ENCODE measurements at regions not wholly inside any gene's neighbourhood (a gene's known extent, or its start where the extent isn't known, plus 50 kb on each side); places are given as distances from the start of the nearest gene placed in this dataset.

DNA sequence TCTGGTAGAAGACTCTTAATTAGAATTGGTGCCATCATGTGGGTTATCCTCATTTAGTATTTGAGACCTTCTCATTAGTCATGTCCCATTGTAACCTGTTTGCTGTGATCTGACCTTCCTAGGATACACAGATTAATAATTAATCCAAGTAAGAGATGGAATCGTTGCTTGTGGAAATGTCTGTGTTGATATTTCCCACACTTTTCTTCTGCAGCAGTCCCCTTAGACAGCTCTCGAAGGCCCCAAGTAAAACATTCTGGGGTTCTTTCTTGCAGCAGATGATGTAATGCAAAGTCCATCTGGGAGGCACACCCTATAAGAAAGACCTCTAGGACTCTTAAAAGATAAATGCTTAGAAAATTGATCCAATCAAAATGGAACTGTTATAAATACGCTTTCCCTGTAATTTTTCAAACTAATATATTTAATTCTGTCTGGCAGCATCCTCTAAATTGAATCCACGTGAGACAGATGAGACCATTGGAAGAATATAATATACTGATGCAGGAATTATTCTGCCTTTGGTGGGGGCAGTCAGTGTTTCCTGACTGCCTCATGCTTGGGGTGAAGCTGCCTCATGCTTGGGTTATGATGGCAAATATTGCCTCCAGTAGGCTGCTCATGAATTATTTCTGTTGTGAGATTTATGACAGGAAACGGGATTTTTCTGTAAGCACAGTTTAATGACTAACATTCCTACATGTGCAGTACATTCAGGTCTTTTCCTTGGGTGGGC, 54.5 kb upstream of the ARMC2 start:
- ChIA-PET CTCF (interaction anchor here (0.9 to 1.7 kb wide), 3 partner anchors 10 to 252 kb away, joined by 3 to 5 read pairs (median 3); no protein-coding TSS in a partner anchor), POLR2A (no interaction called here)
- no peak overlapping the region for H3K4me3 ChIP-seq (ENCODE audit: low read depth in 2 of 2, low read length in 1 of 2)
- no peaks in the 10 kb centered on the region for H3K9me3 ChIP-seq
- no peak overlapping the region for H3K4me2 ChIP-seq
- no peaks in the 10 kb centered on the region for H3F3A ChIP-seq (replicated peaks; ENCODE audit: insufficient read depth)
- no peaks in the 10 kb centered on the region for H3K9me2 ChIP-seq
- TF ChIP-seq, protein P1, sequence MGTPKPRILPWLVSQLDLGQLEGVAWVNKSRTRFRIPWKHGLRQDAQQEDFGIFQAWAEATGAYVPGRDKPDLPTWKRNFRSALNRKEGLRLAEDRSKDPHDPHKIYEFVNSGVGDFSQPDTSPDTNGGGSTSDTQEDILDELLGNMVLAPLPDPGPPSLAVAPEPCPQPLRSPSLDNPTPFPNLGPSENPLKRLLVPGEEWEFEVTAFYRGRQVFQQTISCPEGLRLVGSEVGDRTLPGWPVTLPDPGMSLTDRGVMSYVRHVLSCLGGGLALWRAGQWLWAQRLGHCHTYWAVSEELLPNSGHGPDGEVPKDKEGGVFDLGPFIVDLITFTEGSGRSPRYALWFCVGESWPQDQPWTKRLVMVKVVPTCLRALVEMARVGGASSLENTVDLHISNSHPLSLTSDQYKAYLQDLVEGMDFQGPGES (IDR thresholded peaks at IDR 0.05; ENCODE audit: low read depth, low read length) = no peak
- TF ChIP-seq, protein P2, sequence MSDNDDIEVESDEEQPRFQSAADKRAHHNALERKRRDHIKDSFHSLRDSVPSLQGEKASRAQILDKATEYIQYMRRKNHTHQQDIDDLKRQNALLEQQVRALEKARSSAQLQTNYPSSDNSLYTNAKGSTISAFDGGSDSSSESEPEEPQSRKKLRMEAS (IDR thresholded peaks at IDR 0.05; ENCODE audit: low read depth) = no peak
- TF ChIP-seq SMC3 (IDR thresholded peaks at IDR 0.05; ENCODE audit: low read depth, low read length) (0 out of 2 replicates have a peak, but pooled peaks have one; percentile 1), FOSL2 (IDR thresholded peaks at IDR 0.05; ENCODE audit: borderline replicate concordance, low read depth) (no peak), EP300 (IDR thresholded peaks at IDR 0.05; ENCODE audit: borderline replicate concordance in 1 of 2, low read depth in 1 of 2, low read length in 1 of 2) (peak in 1 of 2 experiments; percentile 87; a peak in 2 of 4 replicates), MXI1 (IDR thresholded peaks at IDR 0.05; ENCODE audit: low read depth, low read length) (peak; percentile 30; the same call in 1 of the 2 replicates), RAD21 (IDR thresholded peaks at IDR 0.05; ENCODE audit: low read length) (peak; percentile 36; the same call in 1 of the 2 replicates), TCF12 (IDR thresholded peaks at IDR 0.05) (peak; percentile 26; the same call in 1 of the 2 replicates), RCOR1 (IDR thresholded peaks at IDR 0.05; ENCODE audit: low read length) (peak; percentile 41; the same call in 1 of the 2 replicates)
- no peaks in the 10 kb centered on the region for H4K20me1 ChIP-seq (ENCODE audit: insufficient read depth)
- WGBS (ENCODE audit: low lambda C conversion rate) = 45% methylated on average over 5 of the region's 5 CpGs
- no peaks in the 10 kb centered on the region for H3K27me3 ChIP-seq (ENCODE audit: insufficient read depth)
- no peaks in the 10 kb centered on the region for H3K36me3 ChIP-seq (replicated peaks in 1 of 2; ENCODE audit: control insufficient read depth in 1 of 2, insufficient read depth in 2 of 2, low read length in 1 of 2)
- DNase-seq = peak; percentile 43
- H3K9ac ChIP-seq = no peak overlapping the region
- no peaks in the 10 kb centered on the region for H3K79me2 ChIP-seq (ENCODE audit: insufficient read depth)
- H3K27ac ChIP-seq (ENCODE audit: low read depth in 2 of 2, low read length in 1 of 2) = peak overlapping the region in 1 of 2 experiments; percentile 88; a peak in 2 of 4 replicates
- H2AFZ ChIP-seq (ENCODE audit: low read depth) = no peak overlapping the region
- H3K4me1 ChIP-seq (ENCODE audit: control insufficient read depth in 1 of 2, insufficient read depth in 2 of 2, low read depth in 1 of 2, low read length in 1 of 2) = peaks cover 0 to 45% of the 10 kb centered on the region in 2 experiments; a peak in 2 of 4 replicates

DNA sequence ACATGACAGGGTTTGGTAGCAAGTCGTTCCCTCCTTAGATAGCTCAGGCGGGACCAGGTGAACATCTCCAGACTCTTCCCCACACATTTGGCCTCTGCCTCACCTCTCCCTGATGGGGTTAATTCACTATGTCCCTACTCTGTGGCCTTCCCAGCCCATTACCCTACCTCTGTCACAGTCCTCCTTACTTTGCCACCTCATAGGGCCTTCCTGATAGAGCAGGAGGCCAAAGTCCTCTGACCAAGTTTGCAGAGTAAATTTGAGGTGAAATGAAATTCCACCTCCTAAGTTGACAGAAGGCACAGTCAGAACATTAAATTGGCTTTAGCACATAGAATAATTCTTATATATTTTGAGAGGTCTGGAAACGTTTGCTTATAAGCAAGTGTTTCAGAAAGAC, 53.1 kb upstream of the ARMC2 start:
- no peaks in the 10 kb centered on the region for H3F3A ChIP-seq (replicated peaks; ENCODE audit: insufficient read depth)
- peak overlapping the region in 1 of 2 experiments; percentile 88; a peak in 2 of 4 replicates for H3K27ac ChIP-seq (ENCODE audit: low read depth in 2 of 2, low read length in 1 of 2)
- POLR2A ChIA-PET = no interaction called here
- CTCF ChIA-PET = interaction anchor here (1.5 to 1.7 kb wide), 2 partner anchors 53 to 253 kb away, joined by 3 to 5 read pairs; partner anchors contain the start of gene ARMC2
- no peaks in the 10 kb centered on the region for H3K9me3 ChIP-seq
- H3K36me3 ChIP-seq (replicated peaks in 1 of 2; ENCODE audit: control insufficient read depth in 1 of 2, insufficient read depth in 2 of 2, low read length in 1 of 2) = no peaks in the 10 kb centered on the region
- H3K27me3 ChIP-seq (ENCODE audit: insufficient read depth) = no peaks in the 10 kb centered on the region
- 88% methylated on average over 3 of the region's 3 CpGs for WGBS (ENCODE audit: low lambda C conversion rate)
- H2AFZ ChIP-seq (ENCODE audit: low read depth) = no peak overlapping the region
- no peak overlapping the region for H3K4me3 ChIP-seq (ENCODE audit: low read depth in 2 of 2, low read length in 1 of 2)
- H3K79me2 ChIP-seq (ENCODE audit: insufficient read depth) = no peaks in the 10 kb centered on the region
- no peak overlapping the region for H3K9ac ChIP-seq
- H3K4me1 ChIP-seq (ENCODE audit: control insufficient read depth in 1 of 2, insufficient read depth in 2 of 2, low read depth in 1 of 2, low read length in 1 of 2) = peaks cover 0 to 58% of the 10 kb centered on the region in 2 experiments; a peak in 2 of 4 replicates
- no peaks in the 10 kb centered on the region for H4K20me1 ChIP-seq (ENCODE audit: insufficient read depth)
- H3K4me2 ChIP-seq = no peak overlapping the region
- H3K9me2 ChIP-seq = no peaks in the 10 kb centered on the region
- no peak for DNase-seq
- TF ChIP-seq FOXM1 (IDR thresholded peaks at IDR 0.05; ENCODE audit: low read depth) = no peak
- TF ChIP-seq YY1 (IDR thresholded peaks at IDR 0.05; ENCODE audit: low read depth) = no peak
- no peak for TF ChIP-seq ELF1 (IDR thresholded peaks at IDR 0.05)
- TF ChIP-seq, protein P3, sequence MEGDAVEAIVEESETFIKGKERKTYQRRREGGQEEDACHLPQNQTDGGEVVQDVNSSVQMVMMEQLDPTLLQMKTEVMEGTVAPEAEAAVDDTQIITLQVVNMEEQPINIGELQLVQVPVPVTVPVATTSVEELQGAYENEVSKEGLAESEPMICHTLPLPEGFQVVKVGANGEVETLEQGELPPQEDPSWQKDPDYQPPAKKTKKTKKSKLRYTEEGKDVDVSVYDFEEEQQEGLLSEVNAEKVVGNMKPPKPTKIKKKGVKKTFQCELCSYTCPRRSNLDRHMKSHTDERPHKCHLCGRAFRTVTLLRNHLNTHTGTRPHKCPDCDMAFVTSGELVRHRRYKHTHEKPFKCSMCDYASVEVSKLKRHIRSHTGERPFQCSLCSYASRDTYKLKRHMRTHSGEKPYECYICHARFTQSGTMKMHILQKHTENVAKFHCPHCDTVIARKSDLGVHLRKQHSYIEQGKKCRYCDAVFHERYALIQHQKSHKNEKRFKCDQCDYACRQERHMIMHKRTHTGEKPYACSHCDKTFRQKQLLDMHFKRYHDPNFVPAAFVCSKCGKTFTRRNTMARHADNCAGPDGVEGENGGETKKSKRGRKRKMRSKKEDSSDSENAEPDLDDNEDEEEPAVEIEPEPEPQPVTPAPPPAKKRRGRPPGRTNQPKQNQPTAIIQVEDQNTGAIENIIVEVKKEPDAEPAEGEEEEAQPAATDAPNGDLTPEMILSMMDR (IDR thresholded peaks at IDR 0.05) = no peak
- TF ChIP-seq EP300 (IDR thresholded peaks at IDR 0.05; ENCODE audit: borderline replicate concordance in 1 of 2, low read depth in 1 of 2, low read length in 1 of 2) = no peak
- TF ChIP-seq, protein P2 (IDR thresholded peaks at IDR 0.05; ENCODE audit: low read depth) = no peak
- TF ChIP-seq TAF1 (IDR thresholded peaks at IDR 0.05; ENCODE audit: borderline replicate concordance, low read depth, low read length) = no peak
- TF ChIP-seq MEF2A (IDR thresholded peaks at IDR 0.05; ENCODE audit: borderline replicate concordance, low read depth) = no peak
- TF ChIP-seq TCF12 (IDR thresholded peaks at IDR 0.05) = no peak
- TF ChIP-seq POLR2AphosphoS5 (IDR thresholded peaks at IDR 0.05; ENCODE audit: low read depth, low read length) = no peak
- TF ChIP-seq SIN3A (IDR thresholded peaks at IDR 0.05; ENCODE audit: borderline replicate concordance, low read depth, low read length) = no peak
- no peak for TF ChIP-seq RXRA (IDR thresholded peaks at IDR 0.05; ENCODE audit: borderline replicate concordance, low read depth)
- TF ChIP-seq, protein P4, sequence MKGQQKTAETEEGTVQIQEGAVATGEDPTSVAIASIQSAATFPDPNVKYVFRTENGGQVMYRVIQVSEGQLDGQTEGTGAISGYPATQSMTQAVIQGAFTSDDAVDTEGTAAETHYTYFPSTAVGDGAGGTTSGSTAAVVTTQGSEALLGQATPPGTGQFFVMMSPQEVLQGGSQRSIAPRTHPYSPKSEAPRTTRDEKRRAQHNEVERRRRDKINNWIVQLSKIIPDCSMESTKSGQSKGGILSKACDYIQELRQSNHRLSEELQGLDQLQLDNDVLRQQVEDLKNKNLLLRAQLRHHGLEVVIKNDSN (IDR thresholded peaks at IDR 0.05; ENCODE audit: borderline replicate concordance, low read depth) = no peak
- TF ChIP-seq SMC3 (IDR thresholded peaks at IDR 0.05; ENCODE audit: low read depth, low read length) = no peak
- TF ChIP-seq CHD2 (IDR thresholded peaks at IDR 0.05; ENCODE audit: low read length, partially characterized antibody) = no peak
